Dermis blood vessel endothelial cell (primary cell): ENCODE measurements at regions not wholly inside any gene's neighbourhood (a gene's known extent, or its start where the extent isn't known, plus 50 kb on each side); places are given as distances from the start of the nearest gene placed in this dataset.

Experiments used
- DNase-seq: peaks from one replicate; pipeline ENCODE4 v3.0.0; 2010

GRCh38 chr5:159422910-159423309, 92.6 kb upstream of the IL12B start:
- DNase-seq, result no peak

- DNase-seq, result no peak
Measured at GRCh38 chr5:159424123-159424522, 93.8 kb upstream of the IL12B start.

- no peak for DNase-seq
Measured at GRCh38 chr5:159426694-159427093, 96.4 kb upstream of the IL12B start.

- no peak for DNase-seq
Measured at GRCh38 chr5:159427180-159428012, 97.1 kb upstream of the IL12B start.

- no peak for DNase-seq
Measured at GRCh38 chr5:159430361-159431012, 100.2 kb upstream of the IL12B start.

- no peak for DNase-seq
Measured at GRCh38 chr5:159435855-159436254, 105.6 kb upstream of the IL12B start.

GRCh38 chr5:159438092-159438491, 107.8 kb upstream of the IL12B start:
- DNase-seq, result no peak

- DNase-seq, result no peak
Measured at GRCh38 chr5:159439002-159439401, 108.7 kb upstream of the IL12B start.

GRCh38 chr5:159440235-159440634, 109.9 kb upstream of the IL12B start:
- no peak for DNase-seq

GRCh38 chr5:159440968-159441367, 110.7 kb upstream of the IL12B start:
- DNase-seq, result no peak

GRCh38 chr5:159441441-159441840, 111.2 kb upstream of the IL12B start:
- DNase-seq, result no peak

- DNase-seq, result no peak
Measured at GRCh38 chr5:159442206-159442850, 112.0 kb upstream of the IL12B start.

GRCh38 chr5:159444441-159445082, 114.3 kb upstream of the IL12B start:
- DNase-seq, result peak; percentile 28

GRCh38 chr5:159447116-159447515, 116.8 kb upstream of the IL12B start:
- DNase-seq, result no peak

- DNase-seq, result no peak
Measured at GRCh38 chr5:159448841-159449407, 118.6 kb upstream of the IL12B start.

- no peak for DNase-seq
Measured at GRCh38 chr5:159449925-159450324, 119.6 kb upstream of the IL12B start.

- DNase-seq, result no peak
Measured at GRCh38 chr5:159450417-159450816, 120.1 kb upstream of the IL12B start.

GRCh38 chr5:159451197-159452052, 121.1 kb upstream of the IL12B start:
- DNase-seq, result no peak

- DNase-seq, result no peak
Measured at GRCh38 chr5:159452480-159453167, 122.3 kb upstream of the IL12B start.

GRCh38 chr5:159453209-159453608, 122.9 kb upstream of the IL12B start:
- no peak for DNase-seq

GRCh38 chr5:159456261-159456660, 126.0 kb upstream of the IL12B start:
- no peak for DNase-seq
